ENCODE measurements at regions not wholly inside any gene's neighbourhood (a gene's known extent, or its start where the extent isn't known, plus 50 kb on each side); places are given as distances from the start of the nearest gene placed in this dataset.

DNA sequence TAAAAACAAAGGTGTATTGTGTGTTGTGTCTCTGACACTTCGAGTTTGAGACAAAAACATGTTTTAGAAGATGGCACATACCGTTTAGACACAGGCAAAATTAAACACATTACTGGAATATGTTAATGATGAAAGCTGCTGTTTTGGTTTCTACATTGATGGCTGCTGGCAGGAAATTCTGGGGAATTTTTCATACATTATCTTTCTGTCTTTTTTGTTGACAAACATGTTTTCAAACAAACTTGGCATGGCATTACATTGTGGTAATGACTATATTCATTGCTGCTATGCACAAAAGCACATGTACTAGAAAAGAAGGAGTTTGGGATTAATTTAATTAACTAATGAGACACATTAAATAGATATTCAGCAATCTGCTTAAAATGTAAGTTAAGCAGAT lies 1187.6 kb downstream of the OLFM4 start (continued):
- TF ChIP-seq, protein P1, sequence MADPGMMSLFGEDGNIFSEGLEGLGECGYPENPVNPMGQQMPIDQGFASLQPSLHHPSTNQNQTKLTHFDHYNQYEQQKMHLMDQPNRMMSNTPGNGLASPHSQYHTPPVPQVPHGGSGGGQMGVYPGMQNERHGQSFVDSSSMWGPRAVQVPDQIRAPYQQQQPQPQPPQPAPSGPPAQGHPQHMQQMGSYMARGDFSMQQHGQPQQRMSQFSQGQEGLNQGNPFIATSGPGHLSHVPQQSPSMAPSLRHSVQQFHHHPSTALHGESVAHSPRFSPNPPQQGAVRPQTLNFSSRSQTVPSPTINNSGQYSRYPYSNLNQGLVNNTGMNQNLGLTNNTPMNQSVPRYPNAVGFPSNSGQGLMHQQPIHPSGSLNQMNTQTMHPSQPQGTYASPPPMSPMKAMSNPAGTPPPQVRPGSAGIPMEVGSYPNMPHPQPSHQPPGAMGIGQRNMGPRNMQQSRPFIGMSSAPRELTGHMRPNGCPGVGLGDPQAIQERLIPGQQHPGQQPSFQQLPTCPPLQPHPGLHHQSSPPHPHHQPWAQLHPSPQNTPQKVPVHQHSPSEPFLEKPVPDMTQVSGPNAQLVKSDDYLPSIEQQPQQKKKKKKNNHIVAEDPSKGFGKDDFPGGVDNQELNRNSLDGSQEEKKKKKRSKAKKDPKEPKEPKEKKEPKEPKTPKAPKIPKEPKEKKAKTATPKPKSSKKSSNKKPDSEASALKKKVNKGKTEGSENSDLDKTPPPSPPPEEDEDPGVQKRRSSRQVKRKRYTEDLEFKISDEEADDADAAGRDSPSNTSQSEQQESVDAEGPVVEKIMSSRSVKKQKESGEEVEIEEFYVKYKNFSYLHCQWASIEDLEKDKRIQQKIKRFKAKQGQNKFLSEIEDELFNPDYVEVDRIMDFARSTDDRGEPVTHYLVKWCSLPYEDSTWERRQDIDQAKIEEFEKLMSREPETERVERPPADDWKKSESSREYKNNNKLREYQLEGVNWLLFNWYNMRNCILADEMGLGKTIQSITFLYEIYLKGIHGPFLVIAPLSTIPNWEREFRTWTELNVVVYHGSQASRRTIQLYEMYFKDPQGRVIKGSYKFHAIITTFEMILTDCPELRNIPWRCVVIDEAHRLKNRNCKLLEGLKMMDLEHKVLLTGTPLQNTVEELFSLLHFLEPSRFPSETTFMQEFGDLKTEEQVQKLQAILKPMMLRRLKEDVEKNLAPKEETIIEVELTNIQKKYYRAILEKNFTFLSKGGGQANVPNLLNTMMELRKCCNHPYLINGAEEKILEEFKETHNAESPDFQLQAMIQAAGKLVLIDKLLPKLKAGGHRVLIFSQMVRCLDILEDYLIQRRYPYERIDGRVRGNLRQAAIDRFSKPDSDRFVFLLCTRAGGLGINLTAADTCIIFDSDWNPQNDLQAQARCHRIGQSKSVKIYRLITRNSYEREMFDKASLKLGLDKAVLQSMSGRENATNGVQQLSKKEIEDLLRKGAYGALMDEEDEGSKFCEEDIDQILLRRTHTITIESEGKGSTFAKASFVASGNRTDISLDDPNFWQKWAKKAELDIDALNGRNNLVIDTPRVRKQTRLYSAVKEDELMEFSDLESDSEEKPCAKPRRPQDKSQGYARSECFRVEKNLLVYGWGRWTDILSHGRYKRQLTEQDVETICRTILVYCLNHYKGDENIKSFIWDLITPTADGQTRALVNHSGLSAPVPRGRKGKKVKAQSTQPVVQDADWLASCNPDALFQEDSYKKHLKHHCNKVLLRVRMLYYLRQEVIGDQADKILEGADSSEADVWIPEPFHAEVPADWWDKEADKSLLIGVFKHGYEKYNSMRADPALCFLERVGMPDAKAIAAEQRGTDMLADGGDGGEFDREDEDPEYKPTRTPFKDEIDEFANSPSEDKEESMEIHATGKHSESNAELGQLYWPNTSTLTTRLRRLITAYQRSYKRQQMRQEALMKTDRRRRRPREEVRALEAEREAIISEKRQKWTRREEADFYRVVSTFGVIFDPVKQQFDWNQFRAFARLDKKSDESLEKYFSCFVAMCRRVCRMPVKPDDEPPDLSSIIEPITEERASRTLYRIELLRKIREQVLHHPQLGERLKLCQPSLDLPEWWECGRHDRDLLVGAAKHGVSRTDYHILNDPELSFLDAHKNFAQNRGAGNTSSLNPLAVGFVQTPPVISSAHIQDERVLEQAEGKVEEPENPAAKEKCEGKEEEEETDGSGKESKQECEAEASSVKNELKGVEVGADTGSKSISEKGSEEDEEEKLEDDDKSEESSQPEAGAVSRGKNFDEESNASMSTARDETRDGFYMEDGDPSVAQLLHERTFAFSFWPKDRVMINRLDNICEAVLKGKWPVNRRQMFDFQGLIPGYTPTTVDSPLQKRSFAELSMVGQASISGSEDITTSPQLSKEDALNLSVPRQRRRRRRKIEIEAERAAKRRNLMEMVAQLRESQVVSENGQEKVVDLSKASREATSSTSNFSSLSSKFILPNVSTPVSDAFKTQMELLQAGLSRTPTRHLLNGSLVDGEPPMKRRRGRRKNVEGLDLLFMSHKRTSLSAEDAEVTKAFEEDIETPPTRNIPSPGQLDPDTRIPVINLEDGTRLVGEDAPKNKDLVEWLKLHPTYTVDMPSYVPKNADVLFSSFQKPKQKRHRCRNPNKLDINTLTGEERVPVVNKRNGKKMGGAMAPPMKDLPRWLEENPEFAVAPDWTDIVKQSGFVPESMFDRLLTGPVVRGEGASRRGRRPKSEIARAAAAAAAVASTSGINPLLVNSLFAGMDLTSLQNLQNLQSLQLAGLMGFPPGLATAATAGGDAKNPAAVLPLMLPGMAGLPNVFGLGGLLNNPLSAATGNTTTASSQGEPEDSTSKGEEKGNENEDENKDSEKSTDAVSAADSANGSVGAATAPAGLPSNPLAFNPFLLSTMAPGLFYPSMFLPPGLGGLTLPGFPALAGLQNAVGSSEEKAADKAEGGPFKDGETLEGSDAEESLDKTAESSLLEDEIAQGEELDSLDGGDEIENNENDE (IDR thresholded peaks at IDR 0.05; ENCODE audit: insufficient replicate concordance, low read length): no peak
- TF ChIP-seq FOSL1 (IDR thresholded peaks at IDR 0.05; ENCODE audit: insufficient read depth, low read depth, low read length) (no peak), EZH2 (IDR thresholded peaks at IDR 0.05; ENCODE audit: low read depth, low read length, severe bottlenecking) (no peak), EP300 (IDR thresholded peaks at IDR 0.05; ENCODE audit: borderline replicate concordance in 1 of 2, low read depth in 2 of 2, low read length in 2 of 2) (no peak)
- TF ChIP-seq, protein P2, sequence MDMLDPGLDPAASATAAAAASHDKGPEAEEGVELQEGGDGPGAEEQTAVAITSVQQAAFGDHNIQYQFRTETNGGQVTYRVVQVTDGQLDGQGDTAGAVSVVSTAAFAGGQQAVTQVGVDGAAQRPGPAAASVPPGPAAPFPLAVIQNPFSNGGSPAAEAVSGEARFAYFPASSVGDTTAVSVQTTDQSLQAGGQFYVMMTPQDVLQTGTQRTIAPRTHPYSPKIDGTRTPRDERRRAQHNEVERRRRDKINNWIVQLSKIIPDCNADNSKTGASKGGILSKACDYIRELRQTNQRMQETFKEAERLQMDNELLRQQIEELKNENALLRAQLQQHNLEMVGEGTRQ (IDR thresholded peaks at IDR 0.05; ENCODE audit: low read length): no peak

Measured in H1 (cell line).